ENCODE measurements at regions not wholly inside any gene's neighbourhood (a gene's known extent, or its start where the extent isn't known, plus 50 kb on each side); places are given as distances from the start of the nearest gene placed in this dataset.
"Not testable (repeated sequence)": the region's sequence is repeated elsewhere in the genome, so short reads cannot be mapped to it uniquely, and the experiment has no call there.

GRCh38 chr16:88234421-88235271, 148.1 kb upstream of the ZNF469 start:
- H3K27ac ChIP-seq (ENCODE audit: low read depth, low read length); H3K36me3 ChIP-seq (ENCODE audit: control insufficient read depth in 2 of 4, insufficient read depth in 4 of 4, low read length in 3 of 4); H3K4me1 ChIP-seq (replicated peaks in 1 of 4; ENCODE audit: control insufficient read depth in 3 of 4, insufficient read depth in 4 of 4, low read length in 3 of 4); POLR2A ChIA-PET (ENCODE audit: partially characterized antibody); H2AK5ac ChIP-seq (ENCODE audit: low read depth, low read length); H2AFZ ChIP-seq (ENCODE audit: low read length); H3K56ac ChIP-seq (replicated peaks; ENCODE audit: insufficient read length, low read depth, low read length); H4K8ac ChIP-seq (ENCODE audit: extremely low read depth, insufficient read depth, low read length); DNase-seq (ENCODE audit: low read depth in 1 of 2, low spot score in 2 of 2); H3K9me3 ChIP-seq (ENCODE audit: insufficient read depth in 2 of 2, low read depth in 1 of 2, low read length in 1 of 2); CTCF ChIA-PET (ENCODE audit: partially characterized antibody); H3K9ac ChIP-seq (replicated peaks in 1 of 4; ENCODE audit: extremely low read depth in 1 of 4, low read depth in 3 of 4, low read length in 3 of 4); H4K5ac ChIP-seq (ENCODE audit: insufficient read length, low read depth, low read length); FAIRE-seq; H4K20me1 ChIP-seq (replicated peaks in 1 of 2; ENCODE audit: control insufficient read depth in 1 of 2, insufficient read depth in 2 of 2, low read length in 2 of 2); H4K91ac ChIP-seq (replicated peaks; ENCODE audit: insufficient read length, low read length); H2BK5ac ChIP-seq (ENCODE audit: low read depth, low read length); H3K23me2 ChIP-seq (ENCODE audit: low read depth, low read length); H3K4me2 ChIP-seq (ENCODE audit: insufficient read depth in 1 of 2, low read depth in 2 of 2, low read length in 2 of 2); H3K4me3 ChIP-seq (ENCODE audit: extremely low read depth in 1 of 4, insufficient read depth in 2 of 4, low read depth in 3 of 4, low read length in 4 of 4); H3K23ac ChIP-seq (ENCODE audit: insufficient read length); H2BK12ac ChIP-seq (ENCODE audit: low read depth, low read length); H3K14ac ChIP-seq (ENCODE audit: insufficient read length); H3K18ac ChIP-seq (ENCODE audit: extremely low read depth, low read length); H2BK20ac ChIP-seq (ENCODE audit: low read length); H3K79me2 ChIP-seq (ENCODE audit: control insufficient read depth in 1 of 2, insufficient read depth in 2 of 2, low read length in 2 of 2); H3K27me3 ChIP-seq (replicated peaks in 1 of 4; ENCODE audit: control insufficient read depth in 3 of 4, extremely low read depth in 1 of 4, insufficient read depth in 3 of 4, low read length in 3 of 4); H3K79me1 ChIP-seq (ENCODE audit: low read depth, low read length); H2BK15ac ChIP-seq (ENCODE audit: low read length); H3K4ac ChIP-seq (replicated peaks; ENCODE audit: insufficient read length, low read depth, low read length); H2BK120ac ChIP-seq (replicated peaks; ENCODE audit: low read depth, low read length): not testable (repeated sequence)
- 87% methylated on average over 22 of the region's 46 CpGs; no CpG with 5 or more reads in 1 of the 2 experiments for WGBS, 2 experiments (ENCODE audit: extremely low coverage in 1 of 2, insufficient coverage in 1 of 2, insufficient read length in 1 of 2, insufficient replicate concordance in 2 of 2, low coverage in 1 of 2, low lambda C conversion rate in 2 of 2, missing lambda C conversion rate in 1 of 2)

GRCh38 chr16:88235691-88236090, 147.1 kb upstream of the ZNF469 start:
- not testable (repeated sequence) for FAIRE-seq

More at GRCh38 chr16:88235691-88236090, 147.1 kb upstream of the ZNF469 start:
- H3K36me3 ChIP-seq (ENCODE audit: control insufficient read depth in 2 of 4, insufficient read depth in 4 of 4, low read length in 3 of 4); DNase-seq (ENCODE audit: low read depth in 1 of 2, low spot score in 2 of 2); CTCF ChIA-PET (ENCODE audit: partially characterized antibody); H2BK120ac ChIP-seq (replicated peaks; ENCODE audit: low read depth, low read length); H3K4me1 ChIP-seq (replicated peaks in 1 of 4; ENCODE audit: control insufficient read depth in 3 of 4, insufficient read depth in 4 of 4, low read length in 3 of 4); H3K18ac ChIP-seq (ENCODE audit: extremely low read depth, low read length); H2AFZ ChIP-seq (ENCODE audit: low read length); H2BK5ac ChIP-seq (ENCODE audit: low read depth, low read length); H2BK12ac ChIP-seq (ENCODE audit: low read depth, low read length); H3K56ac ChIP-seq (replicated peaks; ENCODE audit: insufficient read length, low read depth, low read length); H4K5ac ChIP-seq (ENCODE audit: insufficient read length, low read depth, low read length); H3K23me2 ChIP-seq (ENCODE audit: low read depth, low read length); H3K4me3 ChIP-seq (ENCODE audit: extremely low read depth in 1 of 4, insufficient read depth in 2 of 4, low read depth in 3 of 4, low read length in 4 of 4); H2BK20ac ChIP-seq (ENCODE audit: low read length); H3K14ac ChIP-seq (ENCODE audit: insufficient read length); H3K79me2 ChIP-seq (ENCODE audit: control insufficient read depth in 1 of 2, insufficient read depth in 2 of 2, low read length in 2 of 2); H3K27me3 ChIP-seq (replicated peaks in 1 of 4; ENCODE audit: control insufficient read depth in 3 of 4, extremely low read depth in 1 of 4, insufficient read depth in 3 of 4, low read length in 3 of 4); H2BK15ac ChIP-seq (ENCODE audit: low read length); H3K9me3 ChIP-seq (ENCODE audit: insufficient read depth in 2 of 2, low read depth in 1 of 2, low read length in 1 of 2); H3K23ac ChIP-seq (ENCODE audit: insufficient read length); H2AK5ac ChIP-seq (ENCODE audit: low read depth, low read length); H3K9ac ChIP-seq (replicated peaks in 1 of 4; ENCODE audit: extremely low read depth in 1 of 4, low read depth in 3 of 4, low read length in 3 of 4); H3K4ac ChIP-seq (replicated peaks; ENCODE audit: insufficient read length, low read depth, low read length); H4K8ac ChIP-seq (ENCODE audit: extremely low read depth, insufficient read depth, low read length); H4K20me1 ChIP-seq (replicated peaks in 1 of 2; ENCODE audit: control insufficient read depth in 1 of 2, insufficient read depth in 2 of 2, low read length in 2 of 2); H3K27ac ChIP-seq (ENCODE audit: low read depth, low read length); H3K79me1 ChIP-seq (ENCODE audit: low read depth, low read length); H4K91ac ChIP-seq (replicated peaks; ENCODE audit: insufficient read length, low read length); POLR2A ChIA-PET (ENCODE audit: partially characterized antibody); H3K4me2 ChIP-seq (ENCODE audit: insufficient read depth in 1 of 2, low read depth in 2 of 2, low read length in 2 of 2): not testable (repeated sequence)
- WGBS, 2 experiments (ENCODE audit: extremely low coverage in 1 of 2, insufficient coverage in 1 of 2, insufficient read length in 1 of 2, insufficient replicate concordance in 2 of 2, low coverage in 1 of 2, low lambda C conversion rate in 2 of 2, missing lambda C conversion rate in 1 of 2), result 96% methylated on average over 6 of the region's 6 CpGs; no CpG with 5 or more reads in 1 of the 2 experiments

All from H1 (cell line).